Ishikawa (cell line): ENCODE measurements at regions not wholly inside any gene's neighbourhood (a gene's known extent, or its start where the extent isn't known, plus 50 kb on each side); places are given as distances from the start of the nearest gene placed in this dataset.

Source experiments
- EP300 ChIP-seq: IDR thresholded peaks from 2 replicates; pipeline ENCODE4 v1.6.1; 2012; ENCODE audit warnings: borderline replicate concordance
- REST ChIP-seq: IDR thresholded peaks from 2 replicates; pipeline ENCODE4 v1.6.1; 2012; ENCODE audit warnings: low read depth, mild to moderate bottlenecking

GRCh38 chr1:29777522-29777921 is 541.2 kb downstream of the PTPRU start:
- no peak for TF ChIP-seq REST
- TF ChIP-seq EP300, result no peak
